Esophagus muscularis mucosa (tissue), 4 donors: ENCODE measurements at regions not wholly inside any gene's neighbourhood (a gene's known extent, or its start where the extent isn't known, plus 50 kb on each side); places are given as distances from the start of the nearest gene placed in this dataset.
"Not testable (repeated sequence)": the region's sequence is repeated elsewhere in the genome, so short reads cannot be mapped to it uniquely, and the experiment has no call there.

Experiments used
- DNase-seq: peaks from one replicate; pipeline ENCODE4 v3.0.0-alpha.2; 2017; ENCODE audit errors: extremely low spot score
- H3K27ac ChIP-seq, 4 donors: fragments of 200-600 bp; sonication (generic); replicated peaks in 1 of 4; 1 replicate in 3 of 4; 2 replicates in 1 of 4; pipeline ENCODE4 v1.5.1; 2016 to 2019; ENCODE audit warnings: mild to moderate bottlenecking in 1 of 4
- H3K27me3 ChIP-seq, 4 donors: fragments of 200-600 bp; sonication (generic); one replicate each; pipeline versions ENCODE4 v1.5.1 to v1.6.0; 2016 to 2019
- H3K36me3 ChIP-seq, 4 donors: fragments of 200-600 bp; sonication (generic); one replicate each; pipeline ENCODE4 v1.5.1; 2016 to 2019
- H3K4me1 ChIP-seq, 4 donors: fragments of 200-600 bp; sonication (generic); one replicate each; pipeline ENCODE4 v1.5.1; 2016 to 2019
- H3K4me3 ChIP-seq, 4 donors: fragments of 200-600 bp; sonication (generic); 1 replicate in 2 of 4; 2 replicates in 2 of 4; pipeline ENCODE4 v1.5.1; 2016 to 2019; ENCODE audit warnings: mild to moderate bottlenecking in 4 of 4, moderate library complexity in 1 of 4
- H3K9me3 ChIP-seq, 4 donors: fragments of 200-600 bp; sonication (generic); 1 replicate in 3 of 4; 2 replicates in 1 of 4; pipeline ENCODE4 v1.5.1; 2016 to 2019
- CTCF ChIP-seq, 3 experiments: fragments of 200-600 bp in 2 of 3; fragments of 450-650 bp in 1 of 3; sonication (generic) in 2 of 3; IDR thresholded peaks; one replicate each; pipeline ENCODE4 v1.5.1; 2017 to 2019; ENCODE audit warnings: antibody characterized with exemption in 3 of 3, mild to moderate bottlenecking in 2 of 3, moderate library complexity in 1 of 3
- EP300 ChIP-seq: sonication (generic); formaldehyde crosslinking; IDR thresholded peaks from one replicate; pipeline ENCODE4 v1.6.1; 2017; ENCODE audit warnings: antibody characterized with exemption
- POLR2A ChIP-seq: fragments of 450-650 bp; IDR thresholded peaks from one replicate; pipeline ENCODE4 v1.6.1; 2017; ENCODE audit warnings: antibody characterized with exemption, moderate library complexity, mild to moderate bottlenecking, low read depth
- POLR2AphosphoS5 ChIP-seq, 2 donors: sonication (generic); formaldehyde crosslinking; IDR thresholded peaks; one replicate each; pipeline ENCODE4 v1.6.1; 2017; ENCODE audit warnings: antibody characterized with exemption in 2 of 2
- WGBS: methylation state at CpG from one replicate; pipeline ENCODE4 v1.1.5; 2018; 5-methylcytosine and 5-hydroxymethylcytosine counted together
- intact Hi-C: fragments of 100-400 bp; cut with DNase I; formaldehyde crosslinking; loops from one replicate; pipeline ENCODE4 v1.15.1; 2023

- Histone ChIP-seq H3K4me1 (no peaks in the 10 kb centered on the region), H3K4me3 (no peak overlapping the region), H3K36me3 (no peaks in the 10 kb centered on the region), H3K9me3 (no peaks in the 10 kb centered on the region), H3K27me3 (no peaks in the 10 kb centered on the region), H3K27ac (no peak overlapping the region)
- no peak for DNase-seq
- intact Hi-C loops = no loop called here
- TF ChIP-seq POLR2A = no peak
- TF ChIP-seq CTCF (IDR thresholded peaks at IDR 0.05) = no peak
- no peak for TF ChIP-seq EP300
- TF ChIP-seq POLR2AphosphoS5 (IDR thresholded peaks at IDR 0.05) = no peak
- 84% methylated on average over 6 of the region's 6 CpGs for WGBS
These were observed 198.3 kb downstream of the HTR1B start for GRCh38 chr6:77264970-77265369.

- Histone ChIP-seq H3K9me3 (no peaks in the 10 kb centered on the region), H3K36me3 (no peaks in the 10 kb centered on the region), H3K27ac (no peak overlapping the region), H3K27me3 (no peaks in the 10 kb centered on the region), H3K4me1 (no peaks in the 10 kb centered on the region), H3K4me3 (no peak overlapping the region)
- no peak for DNase-seq
- 79% methylated on average over 2 of the region's 2 CpGs for WGBS
- TF ChIP-seq EP300 (no peak), CTCF (IDR thresholded peaks at IDR 0.05) (no peak), POLR2A (no peak), POLR2AphosphoS5 (IDR thresholded peaks at IDR 0.05) (no peak)
- intact Hi-C loops = no loop called here
These were observed 200.3 kb downstream of the HTR1B start for GRCh38 chr6:77263003-77263402.

GRCh38 chr6:77251801-77252200, 211.5 kb downstream of the HTR1B start:
- intact Hi-C loops = not testable (repeated sequence)
- WGBS = 80% methylated on average over 7 of the region's 7 CpGs

GRCh38 chr6:77249560-77249959, 213.7 kb downstream of the HTR1B start:
- Histone ChIP-seq H3K4me3 (no peak overlapping the region), H3K9me3 (no peaks in the 10 kb centered on the region), H3K36me3 (no peaks in the 10 kb centered on the region), H3K27ac (no peak overlapping the region), H3K4me1 (no peaks in the 10 kb centered on the region), H3K27me3 (no peaks in the 10 kb centered on the region)
- WGBS = 73% methylated on average over 1 of the region's 1 CpG
- TF ChIP-seq CTCF (IDR thresholded peaks at IDR 0.05) (no peak), EP300 (no peak), POLR2AphosphoS5 (IDR thresholded peaks at IDR 0.05) (no peak), POLR2A (no peak)
- no peak for DNase-seq
- intact Hi-C loops = no loop called here

More at GRCh38 chr6:77251801-77252200, 211.5 kb downstream of the HTR1B start:
- not testable (repeated sequence) for H3K4me3 ChIP-seq, H3K27me3 ChIP-seq, H3K27ac ChIP-seq, H3K36me3 ChIP-seq, DNase-seq, H3K9me3 ChIP-seq, H3K4me1 ChIP-seq

- no peaks in the 10 kb centered on the region for H3K36me3 ChIP-seq
- H3K9me3 ChIP-seq = no peaks in the 10 kb centered on the region
- no peak for DNase-seq
- TF ChIP-seq POLR2A = no peak
- TF ChIP-seq POLR2AphosphoS5 (IDR thresholded peaks at IDR 0.05) = no peak
- no peak for TF ChIP-seq EP300
- TF ChIP-seq CTCF (IDR thresholded peaks at IDR 0.05) = no peak
- no peaks in the 10 kb centered on the region for H3K4me1 ChIP-seq
- intact Hi-C loops = no loop called here
- H3K27me3 ChIP-seq = no peaks in the 10 kb centered on the region
- no peak overlapping the region for H3K27ac ChIP-seq
- WGBS = 76% methylated on average over 2 of the region's 2 CpGs
- no peak overlapping the region for H3K4me3 ChIP-seq
These were observed 218.3 kb downstream of the HTR1B start for GRCh38 chr6:77245026-77245425.
